ENCODE measurements at regions not wholly inside any gene's neighbourhood (a gene's known extent, or its start where the extent isn't known, plus 50 kb on each side); places are given as distances from the start of the nearest gene placed in this dataset.

- TF ChIP-seq REST (IDR thresholded peaks at IDR 0.05; ENCODE audit: insufficient read depth in 1 of 2, low read depth in 2 of 2, low read length in 2 of 2) (no peak), POLR2AphosphoS5 (IDR thresholded peaks at IDR 0.05; ENCODE audit: low read depth, low read length) (no peak), TAF1 (IDR thresholded peaks at IDR 0.05; ENCODE audit: borderline replicate concordance, insufficient read depth, low read length) (no peak)
Measured at GRCh38 chr4:187415231-187415630, 580.3 kb upstream of the ZFP42 start.
